22Rv1 (cell line): ENCODE measurements at regions not wholly inside any gene's neighbourhood (a gene's known extent, or its start where the extent isn't known, plus 50 kb on each side); places are given as distances from the start of the nearest gene placed in this dataset.

Source experiments
- CTCF ChIP-seq: fragments of 450-650 bp; IDR thresholded peaks from 2 replicates; pipeline ENCODE4 v1.5.1; 2017; ENCODE audit warnings: mild to moderate bottlenecking
- ZFX ChIP-seq: fragments of 450-650 bp; IDR thresholded peaks from 2 replicates; pipeline ENCODE4 v1.6.1; 2017; ENCODE audit warnings: antibody characterized with exemption, borderline replicate concordance

- TF ChIP-seq CTCF (no peak), ZFX (no peak)
These were observed 192.8 kb upstream of the IRS2 start for GRCh38 chr13:109979228-109979627.
